GM19193 (cell line): ENCODE measurements at regions not wholly inside any gene's neighbourhood (a gene's known extent, or its start where the extent isn't known, plus 50 kb on each side); places are given as distances from the start of the nearest gene placed in this dataset.

ENCODE experiments used
- POLR2A ChIP-seq: IDR thresholded peaks from 4 replicates; pipeline ENCODE4 v1.6.1; 2011; ENCODE audit not compliant: insufficient read depth, insufficient read length; ENCODE audit errors: extremely low read depth

GRCh38 chr4:111113591-111113990, 490.7 kb upstream of the PITX2 start:
- TF ChIP-seq POLR2A: no peak

GRCh38 chr4:111115881-111116280, 493.0 kb upstream of the PITX2 start:
- TF ChIP-seq POLR2A: no peak

- TF ChIP-seq POLR2A: no peak
Measured at GRCh38 chr4:111120191-111120590, 497.3 kb upstream of the PITX2 start.

GRCh38 chr4:111126340-111126739, 503.5 kb upstream of the PITX2 start:
- no peak for TF ChIP-seq POLR2A

- no peak for TF ChIP-seq POLR2A
Measured at GRCh38 chr4:111127841-111128240, 505.0 kb upstream of the PITX2 start.

GRCh38 chr4:111128327-111128726, 505.4 kb upstream of the PITX2 start:
- TF ChIP-seq POLR2A: no peak

GRCh38 chr4:111136438-111136837, 513.6 kb upstream of the PITX2 start:
- no peak for TF ChIP-seq POLR2A

GRCh38 chr4:111136967-111137366, 514.1 kb upstream of the PITX2 start:
- no peak for TF ChIP-seq POLR2A

- no peak for TF ChIP-seq POLR2A
Measured at GRCh38 chr4:111143510-111143909, 520.6 kb upstream of the PITX2 start.

- no peak for TF ChIP-seq POLR2A
Measured at GRCh38 chr4:111154934-111155333, 532.1 kb upstream of the PITX2 start.

- TF ChIP-seq POLR2A: no peak
Measured at GRCh38 chr4:111174331-111174730, 551.5 kb upstream of the PITX2 start.

- no peak for TF ChIP-seq POLR2A
Measured at GRCh38 chr4:111178231-111178630, 555.4 kb upstream of the PITX2 start.

- no peak for TF ChIP-seq POLR2A
Measured at GRCh38 chr4:111187108-111187507, 564.2 kb upstream of the PITX2 start.

GRCh38 chr4:111198446-111198845, 575.6 kb upstream of the PITX2 start:
- TF ChIP-seq POLR2A: no peak

GRCh38 chr4:111204797-111205196, 581.9 kb upstream of the PITX2 start:
- no peak for TF ChIP-seq POLR2A

GRCh38 chr4:111208970-111209369, 586.1 kb upstream of the PITX2 start:
- TF ChIP-seq POLR2A: no peak

- no peak for TF ChIP-seq POLR2A
Measured at GRCh38 chr4:111209706-111210105, 586.8 kb upstream of the PITX2 start.
